BE2C (cell line): ENCODE measurements at regions not wholly inside any gene's neighbourhood (a gene's known extent, or its start where the extent isn't known, plus 50 kb on each side); places are given as distances from the start of the nearest gene placed in this dataset.

Experiments
- DNase-seq: peaks from one replicate; pipeline ENCODE4 v3.0.0-alpha.2; 2020
- H3K27me3 ChIP-seq: fragments of 250-450 bp; sonication (Bioruptor Pico); 2 replicates; pipeline ENCODE4 v1.5.1; 2020; ENCODE audit warnings: mild to moderate bottlenecking
- H3K36me3 ChIP-seq: fragments of 250-450 bp; sonication (Bioruptor Pico); 2 replicates; pipeline ENCODE4 v1.5.1; 2020; ENCODE audit warnings: mild to moderate bottlenecking
- H3K4me1 ChIP-seq: fragments of 250-450 bp; sonication (Bioruptor Pico); 2 replicates; pipeline ENCODE4 v1.5.1; 2020
- H3K4me3 ChIP-seq: 2 replicates; pipeline ENCODE4 v1.5.1; 2011; ENCODE audit warnings: low read depth, low read length
- H3K9me3 ChIP-seq: fragments of 250-450 bp; sonication (Bioruptor Pico); 2 replicates; pipeline ENCODE4 v1.5.1; 2020
- CTCF ChIP-seq: IDR thresholded peaks from 2 replicates; pipeline ENCODE4 v1.5.1; 2012; ENCODE audit warnings: mild to moderate bottlenecking, low read depth, low read length

- TF ChIP-seq CTCF, result no peak
- no peaks in the 10 kb centered on the region for H3K27me3 ChIP-seq
- DNase-seq, result no peak
Measured at GRCh38 chr18:24660956-24661355, 200.5 kb downstream of the HRH4 start.

GRCh38 chr18:24662412-24662821 is 202.0 kb downstream of the HRH4 start:
- Histone ChIP-seq H3K27me3 (no peaks in the 10 kb centered on the region), H3K9me3 (no peaks in the 10 kb centered on the region), H3K4me3 (no peak overlapping the region), H3K36me3 (no peaks in the 10 kb centered on the region), H3K4me1 (no peaks in the 10 kb centered on the region)
- DNase-seq, result no peak
- no peak for TF ChIP-seq CTCF

More at GRCh38 chr18:24660956-24661355, 200.5 kb downstream of the HRH4 start:
- Histone ChIP-seq H3K4me1 (no peaks in the 10 kb centered on the region), H3K36me3 (no peaks in the 10 kb centered on the region), H3K9me3 (no peaks in the 10 kb centered on the region), H3K4me3 (no peak overlapping the region)

GRCh38 chr18:24663026-24663425 is 202.6 kb downstream of the HRH4 start:
- no peaks in the 10 kb centered on the region for H3K27me3 ChIP-seq
- TF ChIP-seq CTCF, result no peak

GRCh38 chr18:24669015-24669414 is 208.6 kb downstream of the HRH4 start:
- no peaks in the 10 kb centered on the region for H3K4me1 ChIP-seq
- no peak overlapping the region for H3K4me3 ChIP-seq
- DNase-seq, result no peak
- no peaks in the 10 kb centered on the region for H3K36me3 ChIP-seq
- no peaks in the 10 kb centered on the region for H3K27me3 ChIP-seq
- no peaks in the 10 kb centered on the region for H3K9me3 ChIP-seq
- TF ChIP-seq CTCF, result no peak

More at GRCh38 chr18:24663026-24663425, 202.6 kb downstream of the HRH4 start:
- H3K36me3 ChIP-seq, result no peaks in the 10 kb centered on the region
- no peak for DNase-seq
- no peak overlapping the region for H3K4me3 ChIP-seq
- H3K4me1 ChIP-seq, result no peaks in the 10 kb centered on the region
- H3K9me3 ChIP-seq, result no peaks in the 10 kb centered on the region

- DNase-seq, result no peak
- no peak for TF ChIP-seq CTCF
- no peaks in the 10 kb centered on the region for H3K27me3 ChIP-seq
- H3K4me3 ChIP-seq, result no peak overlapping the region
- no peaks in the 10 kb centered on the region for H3K36me3 ChIP-seq
- H3K4me1 ChIP-seq, result no peaks in the 10 kb centered on the region
- no peaks in the 10 kb centered on the region for H3K9me3 ChIP-seq
Measured at GRCh38 chr18:24669502-24669901, 209.1 kb downstream of the HRH4 start.

GRCh38 chr18:24672165-24672941 is 211.9 kb downstream of the HRH4 start:
- H3K36me3 ChIP-seq, result no peaks in the 10 kb centered on the region
- H3K4me1 ChIP-seq, result no peaks in the 10 kb centered on the region
- no peak for DNase-seq
- no peaks in the 10 kb centered on the region for H3K9me3 ChIP-seq
- TF ChIP-seq CTCF, result no peak
- no peak overlapping the region for H3K4me3 ChIP-seq
- H3K27me3 ChIP-seq, result no peaks in the 10 kb centered on the region
